Breast epithelium (tissue), 3 donors: ENCODE measurements at regions not wholly inside any gene's neighbourhood (a gene's known extent, or its start where the extent isn't known, plus 50 kb on each side); places are given as distances from the start of the nearest gene placed in this dataset.

ENCODE experiments used
- POLR2A ChIP-seq: fragments of 450-650 bp; IDR thresholded peaks from one replicate; pipeline ENCODE4 v1.6.1; 2016; ENCODE audit warnings: antibody characterized with exemption, mild to moderate bottlenecking, moderate library complexity
- POLR2AphosphoS5 ChIP-seq, 3 donors: sonication (generic); formaldehyde crosslinking; IDR thresholded peaks; one replicate each; pipeline ENCODE4 v1.6.1; 2017; ENCODE audit warnings: antibody characterized with exemption in 3 of 3
- TF ChIP-seq, protein P1 (sequence below), 3 donors: fragments of 450-650 bp; IDR thresholded peaks; one replicate each; pipeline ENCODE4 v1.5.1; 2016 to 2017; ENCODE audit warnings: antibody characterized with exemption in 3 of 3, mild to moderate bottlenecking in 3 of 3, moderate library complexity in 3 of 3

DNA sequence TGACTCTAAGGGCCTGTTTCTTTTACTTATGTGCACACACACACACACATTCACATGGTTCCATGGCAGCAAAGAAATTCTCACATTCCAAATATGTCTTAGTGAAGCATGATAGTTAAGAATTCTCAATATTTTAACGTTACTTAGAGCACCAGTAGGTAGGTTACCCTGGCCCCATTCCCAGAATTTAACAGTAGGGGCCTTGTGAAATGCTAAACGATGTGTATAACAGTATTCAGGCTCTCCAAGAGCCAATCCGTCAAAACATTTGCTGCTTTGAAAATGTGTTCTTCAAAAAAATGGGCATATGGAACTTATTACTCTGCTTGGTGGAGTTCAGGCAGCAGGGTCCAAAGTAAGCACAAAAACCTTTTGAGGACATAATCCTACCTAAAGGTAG is 93.7 kb upstream of the DAB2 start:
- TF ChIP-seq POLR2A (no peak), POLR2AphosphoS5 (IDR thresholded peaks at IDR 0.05) (no peak)
- TF ChIP-seq, protein P1, sequence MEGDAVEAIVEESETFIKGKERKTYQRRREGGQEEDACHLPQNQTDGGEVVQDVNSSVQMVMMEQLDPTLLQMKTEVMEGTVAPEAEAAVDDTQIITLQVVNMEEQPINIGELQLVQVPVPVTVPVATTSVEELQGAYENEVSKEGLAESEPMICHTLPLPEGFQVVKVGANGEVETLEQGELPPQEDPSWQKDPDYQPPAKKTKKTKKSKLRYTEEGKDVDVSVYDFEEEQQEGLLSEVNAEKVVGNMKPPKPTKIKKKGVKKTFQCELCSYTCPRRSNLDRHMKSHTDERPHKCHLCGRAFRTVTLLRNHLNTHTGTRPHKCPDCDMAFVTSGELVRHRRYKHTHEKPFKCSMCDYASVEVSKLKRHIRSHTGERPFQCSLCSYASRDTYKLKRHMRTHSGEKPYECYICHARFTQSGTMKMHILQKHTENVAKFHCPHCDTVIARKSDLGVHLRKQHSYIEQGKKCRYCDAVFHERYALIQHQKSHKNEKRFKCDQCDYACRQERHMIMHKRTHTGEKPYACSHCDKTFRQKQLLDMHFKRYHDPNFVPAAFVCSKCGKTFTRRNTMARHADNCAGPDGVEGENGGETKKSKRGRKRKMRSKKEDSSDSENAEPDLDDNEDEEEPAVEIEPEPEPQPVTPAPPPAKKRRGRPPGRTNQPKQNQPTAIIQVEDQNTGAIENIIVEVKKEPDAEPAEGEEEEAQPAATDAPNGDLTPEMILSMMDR (IDR thresholded peaks at IDR 0.05): no peak
